Neuron (in vitro differentiated cells): ENCODE measurements at regions not wholly inside any gene's neighbourhood (a gene's known extent, or its start where the extent isn't known, plus 50 kb on each side); places are given as distances from the start of the nearest gene placed in this dataset.

ENCODE experiments used
- H2AFZ ChIP-seq: one replicate; pipeline ENCODE4 v1.6.1; 2013; ENCODE audit warnings: low read depth, mild to moderate bottlenecking, inconsistent platforms, low read length, moderate library complexity
- H3K27me3 ChIP-seq: one replicate; pipeline ENCODE4 v1.6.1; 2013; ENCODE audit warnings: low read length; ENCODE audit not compliant: insufficient read depth
- H3K36me3 ChIP-seq: one replicate; pipeline ENCODE4 v1.6.1; 2013; ENCODE audit warnings: low read length; ENCODE audit not compliant: insufficient read depth
- H3K4me1 ChIP-seq: one replicate; pipeline ENCODE4 v1.6.1; 2013; ENCODE audit warnings: low read length; ENCODE audit not compliant: insufficient read depth
- H3K4me3 ChIP-seq: 2 replicates; pipeline ENCODE4 v1.5.1; 2013; ENCODE audit warnings: mild to moderate bottlenecking, low read length, moderate library complexity
- H3K9me3 ChIP-seq: one replicate; pipeline ENCODE4 v1.6.1; 2013; ENCODE audit warnings: low read length

GRCh38 chr11:27896096-27896495 is 195.8 kb upstream of the BDNF start:
- Histone ChIP-seq H3K27me3 (no peaks in the 10 kb centered on the region), H3K36me3 (no peaks in the 10 kb centered on the region), H3K4me3 (no peak overlapping the region), H2AFZ (no peak overlapping the region), H3K4me1 (no peaks in the 10 kb centered on the region), H3K9me3 (no peaks in the 10 kb centered on the region)

GRCh38 chr11:27894552-27894951 is 194.3 kb upstream of the BDNF start:
- Histone ChIP-seq H3K36me3 (no peaks in the 10 kb centered on the region), H3K4me3 (no peak overlapping the region), H2AFZ (no peak overlapping the region), H3K27me3 (no peaks in the 10 kb centered on the region), H3K4me1 (no peaks in the 10 kb centered on the region), H3K9me3 (no peaks in the 10 kb centered on the region)

GRCh38 chr11:27886857-27887256 is 186.6 kb upstream of the BDNF start:
- Histone ChIP-seq H3K36me3 (no peaks in the 10 kb centered on the region), H2AFZ (no peak overlapping the region), H3K9me3 (no peaks in the 10 kb centered on the region), H3K27me3 (no peaks in the 10 kb centered on the region), H3K4me3 (no peak overlapping the region), H3K4me1 (no peaks in the 10 kb centered on the region)

- Histone ChIP-seq H3K4me3 (no peak overlapping the region), H2AFZ (no peak overlapping the region), H3K9me3 (no peaks in the 10 kb centered on the region), H3K27me3 (no peaks in the 10 kb centered on the region), H3K36me3 (no peaks in the 10 kb centered on the region), H3K4me1 (no peaks in the 10 kb centered on the region)
Observed at GRCh38 chr11:27882066-27882697, 181.9 kb upstream of the BDNF start.

GRCh38 chr11:27875831-27876775 is 175.8 kb upstream of the BDNF start:
- Histone ChIP-seq H3K36me3 (no peaks in the 10 kb centered on the region), H3K4me1 (no peaks in the 10 kb centered on the region), H3K9me3 (no peaks in the 10 kb centered on the region), H3K4me3 (no peak overlapping the region), H3K27me3 (no peaks in the 10 kb centered on the region), H2AFZ (no peak overlapping the region)

- Histone ChIP-seq H3K27me3 (no peaks in the 10 kb centered on the region), H3K4me1 (no peaks in the 10 kb centered on the region), H3K9me3 (no peaks in the 10 kb centered on the region), H2AFZ (no peak overlapping the region), H3K4me3 (no peak overlapping the region), H3K36me3 (no peaks in the 10 kb centered on the region)
Observed at GRCh38 chr11:27874998-27875830, 175.0 kb upstream of the BDNF start.

GRCh38 chr11:27873664-27874063 is 173.4 kb upstream of the BDNF start:
- Histone ChIP-seq H2AFZ (no peak overlapping the region), H3K4me3 (no peak overlapping the region), H3K36me3 (no peaks in the 10 kb centered on the region), H3K4me1 (no peaks in the 10 kb centered on the region), H3K9me3 (no peaks in the 10 kb centered on the region), H3K27me3 (no peaks in the 10 kb centered on the region)

- Histone ChIP-seq H3K4me1 (no peaks in the 10 kb centered on the region), H3K9me3 (no peaks in the 10 kb centered on the region), H2AFZ (no peak overlapping the region), H3K27me3 (no peaks in the 10 kb centered on the region), H3K4me3 (no peak overlapping the region), H3K36me3 (no peaks in the 10 kb centered on the region)
Observed at GRCh38 chr11:27871056-27871455, 170.8 kb upstream of the BDNF start.

- Histone ChIP-seq H2AFZ (no peak overlapping the region), H3K4me3 (no peak overlapping the region), H3K27me3 (no peaks in the 10 kb centered on the region), H3K36me3 (no peaks in the 10 kb centered on the region), H3K4me1 (no peaks in the 10 kb centered on the region), H3K9me3 (no peaks in the 10 kb centered on the region)
Observed at GRCh38 chr11:27869701-27870100, 169.4 kb upstream of the BDNF start.

- no peaks in the 10 kb centered on the region for H3K36me3 ChIP-seq
- H3K9me3 ChIP-seq: no peaks in the 10 kb centered on the region
- no peaks in the 10 kb centered on the region for H3K4me1 ChIP-seq
Observed at GRCh38 chr11:27868709-27869108, 168.5 kb upstream of the BDNF start.

GRCh38 chr11:27868226-27868625 is 168.0 kb upstream of the BDNF start:
- Histone ChIP-seq H3K27me3 (no peaks in the 10 kb centered on the region), H3K36me3 (no peaks in the 10 kb centered on the region), H3K4me3 (no peak overlapping the region), H2AFZ (no peak overlapping the region), H3K4me1 (no peaks in the 10 kb centered on the region), H3K9me3 (no peaks in the 10 kb centered on the region)

More at GRCh38 chr11:27868709-27869108, 168.5 kb upstream of the BDNF start:
- H2AFZ ChIP-seq: no peak overlapping the region
- H3K27me3 ChIP-seq: no peaks in the 10 kb centered on the region
- no peak overlapping the region for H3K4me3 ChIP-seq

GRCh38 chr11:27865105-27865504 is 164.8 kb upstream of the BDNF start:
- no peaks in the 10 kb centered on the region for H3K36me3 ChIP-seq
- H3K4me3 ChIP-seq: no peak overlapping the region
- H3K4me1 ChIP-seq: no peaks in the 10 kb centered on the region
- no peaks in the 10 kb centered on the region for H3K9me3 ChIP-seq
- H3K27me3 ChIP-seq: no peaks in the 10 kb centered on the region
- no peak overlapping the region for H2AFZ ChIP-seq

- H3K4me3 ChIP-seq: no peak overlapping the region
- H3K36me3 ChIP-seq: no peaks in the 10 kb centered on the region
- H3K9me3 ChIP-seq: no peaks in the 10 kb centered on the region
- no peak overlapping the region for H2AFZ ChIP-seq
- H3K4me1 ChIP-seq: no peaks in the 10 kb centered on the region
- H3K27me3 ChIP-seq: no peaks in the 10 kb centered on the region
Observed at GRCh38 chr11:27864611-27865010, 164.4 kb upstream of the BDNF start.
